ENCODE measurements at regions not wholly inside any gene's neighbourhood (a gene's known extent, or its start where the extent isn't known, plus 50 kb on each side); places are given as distances from the start of the nearest gene placed in this dataset.
A peak's percentile ranks its signal among the peaks of the same experiment; 100 is the strongest.

DNA sequence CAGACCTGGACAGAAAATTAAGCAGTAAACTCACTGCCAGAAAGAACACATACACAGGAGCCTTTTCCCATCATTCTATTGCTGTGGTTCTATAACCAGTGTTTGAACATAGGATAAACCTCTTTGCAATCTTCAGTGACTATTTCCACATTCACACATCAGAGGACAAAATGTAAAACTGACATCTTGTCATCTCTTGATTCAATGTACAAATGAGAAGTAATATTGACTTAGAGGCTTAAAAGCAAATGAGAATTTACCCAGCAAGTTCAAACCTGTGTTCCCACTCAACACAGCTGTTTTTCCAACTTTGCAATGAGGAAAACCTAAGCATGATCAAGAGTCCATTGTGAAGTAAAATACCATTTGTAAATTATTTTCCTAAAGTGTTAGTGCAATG, 307.1 kb upstream of the CPXCR1 start:
- H3K4me3 Mint-ChIP-seq (ENCODE audit: unreplicated experiment) = no peak overlapping the region
- Histone ChIP-seq H3K27me3 (ENCODE audit: insufficient read depth, low read length) (no peaks in the 10 kb centered on the region), H2AFZ (ENCODE audit: low read depth, low read length) (no peak overlapping the region), H4K20me1 (ENCODE audit: insufficient read depth, low read length) (no peaks in the 10 kb centered on the region), H3K4me3 (ENCODE audit: insufficient read depth, low read depth, low read length) (no peak overlapping the region), H3K36me3 (ENCODE audit: insufficient read depth, low read length) (no peaks in the 10 kb centered on the region), H3K9ac (ENCODE audit: low read length) (no peak overlapping the region), H3K79me2 (ENCODE audit: insufficient read depth, low read length) (no peaks in the 10 kb centered on the region), H3K9me3 (ENCODE audit: insufficient read depth, low read depth, low read length) (no peaks in the 10 kb centered on the region), H3K4me2 (ENCODE audit: low read length) (no peak overlapping the region), H3K27ac (ENCODE audit: low read depth, low read length) (no peak overlapping the region), H3K4me1 (ENCODE audit: insufficient read depth, low read length) (no peaks in the 10 kb centered on the region)
- H3K36me3 Mint-ChIP-seq (ENCODE audit: low read depth, unreplicated experiment) = no peaks in the 10 kb centered on the region
- H3K4me1 Mint-ChIP-seq (ENCODE audit: low read depth, unreplicated experiment) = peaks cover 1% of the 10 kb centered on the region
- H3K27ac Mint-ChIP-seq (ENCODE audit: unreplicated experiment) = no peak overlapping the region
- DNase-seq (ENCODE audit: low read depth) (no peak), FAIRE-seq (peak; percentile 88)
- no peaks in the 10 kb centered on the region for H3K27me3 Mint-ChIP-seq (ENCODE audit: low read depth, unreplicated experiment)
- no peaks in the 10 kb centered on the region for H3K9me3 Mint-ChIP-seq (ENCODE audit: unreplicated experiment)
- TF ChIP-seq, protein P1, sequence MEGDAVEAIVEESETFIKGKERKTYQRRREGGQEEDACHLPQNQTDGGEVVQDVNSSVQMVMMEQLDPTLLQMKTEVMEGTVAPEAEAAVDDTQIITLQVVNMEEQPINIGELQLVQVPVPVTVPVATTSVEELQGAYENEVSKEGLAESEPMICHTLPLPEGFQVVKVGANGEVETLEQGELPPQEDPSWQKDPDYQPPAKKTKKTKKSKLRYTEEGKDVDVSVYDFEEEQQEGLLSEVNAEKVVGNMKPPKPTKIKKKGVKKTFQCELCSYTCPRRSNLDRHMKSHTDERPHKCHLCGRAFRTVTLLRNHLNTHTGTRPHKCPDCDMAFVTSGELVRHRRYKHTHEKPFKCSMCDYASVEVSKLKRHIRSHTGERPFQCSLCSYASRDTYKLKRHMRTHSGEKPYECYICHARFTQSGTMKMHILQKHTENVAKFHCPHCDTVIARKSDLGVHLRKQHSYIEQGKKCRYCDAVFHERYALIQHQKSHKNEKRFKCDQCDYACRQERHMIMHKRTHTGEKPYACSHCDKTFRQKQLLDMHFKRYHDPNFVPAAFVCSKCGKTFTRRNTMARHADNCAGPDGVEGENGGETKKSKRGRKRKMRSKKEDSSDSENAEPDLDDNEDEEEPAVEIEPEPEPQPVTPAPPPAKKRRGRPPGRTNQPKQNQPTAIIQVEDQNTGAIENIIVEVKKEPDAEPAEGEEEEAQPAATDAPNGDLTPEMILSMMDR (IDR thresholded peaks at IDR 0.05; ENCODE audit: insufficient read depth, low read depth, low read length) = no peak
- TF ChIP-seq EZH2 (IDR thresholded peaks at IDR 0.05; ENCODE audit: insufficient read depth, low read length) = no peak

All from astrocyte (in vitro differentiated cells and primary cell).